Glomerular endothelial cell (primary cell): ENCODE measurements at regions not wholly inside any gene's neighbourhood (a gene's known extent, or its start where the extent isn't known, plus 50 kb on each side); places are given as distances from the start of the nearest gene placed in this dataset.

Experiments
- DNase-seq: peaks from one replicate; pipeline ENCODE4 v3.0.0-alpha.2; 2011; ENCODE audit warnings: low read depth, low spot score; ENCODE audit errors: extremely low read depth

GRCh38 chr15:77719450-77719849 is 86.7 kb upstream of the LINGO1 start:
- DNase-seq, result no peak

GRCh38 chr15:77717333-77717990 is 84.8 kb upstream of the LINGO1 start:
- no peak for DNase-seq

GRCh38 chr15:77716632-77717332 is 84.1 kb upstream of the LINGO1 start:
- no peak for DNase-seq

- DNase-seq, result no peak
These were observed 83.1 kb upstream of the LINGO1 start for GRCh38 chr15:77715860-77716259.

GRCh38 chr15:77715051-77715450 is 82.3 kb upstream of the LINGO1 start:
- DNase-seq, result no peak

- no peak for DNase-seq
These were observed 81.8 kb upstream of the LINGO1 start for GRCh38 chr15:77714555-77714954.

GRCh38 chr15:77714023-77714422 is 81.3 kb upstream of the LINGO1 start:
- DNase-seq, result no peak

GRCh38 chr15:77713281-77713680 is 80.6 kb upstream of the LINGO1 start:
- no peak for DNase-seq

GRCh38 chr15:77712438-77712837 is 79.7 kb upstream of the LINGO1 start:
- no peak for DNase-seq

GRCh38 chr15:77710637-77711036 is 77.9 kb upstream of the LINGO1 start:
- DNase-seq, result no peak

GRCh38 chr15:77710206-77710605 is 77.5 kb upstream of the LINGO1 start:
- no peak for DNase-seq

GRCh38 chr15:77709135-77709886 is 76.6 kb upstream of the LINGO1 start:
- no peak for DNase-seq

GRCh38 chr15:77706482-77707244 is 74.0 kb upstream of the LINGO1 start:
- no peak for DNase-seq

GRCh38 chr15:77702211-77702957 is 69.7 kb upstream of the LINGO1 start:
- DNase-seq, result no peak

- DNase-seq, result no peak
These were observed 65.8 kb upstream of the LINGO1 start for GRCh38 chr15:77698481-77698880.

GRCh38 chr15:77697893-77698292 is 65.2 kb upstream of the LINGO1 start:
- no peak for DNase-seq

GRCh38 chr15:77696871-77697270 is 64.2 kb upstream of the LINGO1 start:
- no peak for DNase-seq

- DNase-seq, result no peak
These were observed 63.4 kb upstream of the LINGO1 start for GRCh38 chr15:77695961-77696582.

- no peak for DNase-seq
These were observed 62.8 kb upstream of the LINGO1 start for GRCh38 chr15:77695548-77695947.

GRCh38 chr15:77693576-77693975 is 60.9 kb upstream of the LINGO1 start:
- DNase-seq, result no peak
